COLO829 (cell line): ENCODE measurements at regions not wholly inside any gene's neighbourhood (a gene's known extent, or its start where the extent isn't known, plus 50 kb on each side); places are given as distances from the start of the nearest gene placed in this dataset.

Source experiments
- DNase-seq: peaks from one replicate; pipeline ENCODE4 v3.0.0; 2012; ENCODE audit warnings: low spot score

- DNase-seq, result no peak
These were observed 156.8 kb upstream of the SOX1 start for GRCh38 chr13:111909971-111910671.

GRCh38 chr13:111911121-111911720 lies 155.7 kb upstream of the SOX1 start:
- no peak for DNase-seq

- no peak for DNase-seq
These were observed 155.0 kb upstream of the SOX1 start for GRCh38 chr13:111911754-111912452.

- DNase-seq, result no peak
These were observed 154.5 kb upstream of the SOX1 start for GRCh38 chr13:111912453-111912866.

DNA sequence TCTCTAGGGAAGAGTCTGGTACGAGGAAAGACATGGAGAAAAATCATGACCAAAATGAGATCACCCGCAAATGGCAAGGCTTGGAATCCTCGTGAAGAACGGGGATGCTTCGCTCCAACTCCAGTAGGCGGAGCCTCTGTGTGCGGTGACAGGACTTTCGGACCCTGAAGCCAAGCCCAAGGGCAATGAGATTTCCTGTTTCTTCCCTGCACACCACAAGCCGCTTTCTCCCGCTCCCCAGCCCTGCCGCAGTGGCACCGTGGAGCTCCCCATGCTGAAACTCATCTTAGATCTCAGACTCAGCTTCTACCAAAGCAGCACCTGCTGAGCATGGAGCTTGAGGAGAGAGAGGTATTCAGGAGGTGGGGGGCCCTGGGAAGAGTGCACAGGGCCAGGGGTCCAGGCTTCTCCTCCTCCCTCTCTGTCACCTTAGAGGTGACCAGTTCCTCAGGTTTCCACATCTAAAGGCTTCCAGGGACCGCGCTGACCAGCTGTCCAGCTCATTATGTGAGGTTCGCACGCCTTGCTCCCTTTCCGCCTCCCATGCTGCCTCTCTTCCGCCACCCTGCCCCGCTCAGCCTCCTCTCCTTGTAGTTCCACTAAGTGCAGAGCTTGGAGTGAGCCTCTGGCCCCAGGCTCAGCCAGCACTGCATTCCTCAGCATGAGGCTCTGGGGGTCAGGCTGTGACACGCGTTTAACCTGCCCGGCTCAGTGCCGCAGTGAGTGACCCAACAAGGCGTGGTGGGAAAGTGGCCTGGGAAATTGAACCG lies 153.8 kb upstream of the SOX1 start:
- DNase-seq, result no peak

DNA sequence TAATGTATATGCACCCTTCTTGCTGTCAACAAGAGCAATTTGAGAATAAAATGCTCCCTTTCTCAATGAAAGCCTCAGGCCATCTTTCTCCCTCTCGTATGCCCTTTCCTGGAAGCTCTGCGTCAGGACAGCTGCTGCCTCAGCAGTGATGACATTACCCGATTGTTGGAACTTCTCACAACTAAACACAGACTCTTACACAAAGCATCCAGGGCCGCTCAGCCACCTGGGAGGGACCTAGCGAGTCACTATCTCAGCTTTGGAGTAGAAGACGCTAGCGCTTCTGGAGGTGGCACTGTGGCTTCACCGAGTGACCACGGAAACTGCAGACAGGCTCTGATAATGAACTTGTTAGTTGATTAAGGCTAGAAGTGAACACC lies 153.2 kb upstream of the SOX1 start:
- no peak for DNase-seq

- DNase-seq, result no peak
These were observed 152.5 kb upstream of the SOX1 start for GRCh38 chr13:111914241-111915103.

- DNase-seq, result no peak
These were observed 151.8 kb upstream of the SOX1 start for GRCh38 chr13:111915104-111915551.

DNA sequence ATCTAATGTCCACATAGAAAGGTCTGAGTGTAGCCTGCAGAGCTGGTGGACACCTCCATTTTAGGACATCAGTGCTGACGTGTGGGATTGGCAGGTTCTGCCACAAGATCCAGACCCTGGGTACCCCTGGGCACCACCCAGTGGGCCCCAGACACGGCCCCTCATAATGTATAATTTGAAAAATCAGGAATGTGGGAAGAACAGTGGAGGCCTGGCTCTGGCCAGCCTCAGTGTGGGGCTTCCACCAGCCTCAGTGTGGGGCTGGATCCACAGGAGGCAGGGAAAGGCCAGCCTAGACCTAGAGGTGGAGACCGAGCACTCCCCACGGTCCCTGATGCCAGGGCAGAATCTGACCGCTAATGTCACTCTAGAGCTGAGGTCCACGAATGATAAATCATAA lies 150.7 kb upstream of the SOX1 start:
- no peak for DNase-seq

DNA sequence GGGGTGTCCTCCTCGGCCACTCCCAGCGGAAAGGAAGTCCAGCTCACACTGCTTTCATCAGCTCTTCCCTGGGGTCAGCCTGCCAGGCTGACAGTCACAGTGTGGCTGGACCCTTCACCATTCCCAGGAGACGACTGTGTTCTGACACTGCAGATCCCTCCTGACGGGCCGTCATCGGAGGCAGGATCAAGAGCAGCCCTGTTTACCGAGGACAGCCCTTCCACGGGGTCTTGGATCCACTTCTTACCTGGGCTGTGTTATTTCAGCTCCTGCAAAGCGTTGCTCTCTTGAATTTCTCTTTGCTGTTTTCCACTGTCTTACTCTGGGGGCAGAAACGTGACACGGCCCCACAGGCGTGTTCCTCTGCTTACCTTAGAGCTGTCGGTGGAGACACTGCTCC lies 149.9 kb upstream of the SOX1 start:
- DNase-seq, result no peak

DNA sequence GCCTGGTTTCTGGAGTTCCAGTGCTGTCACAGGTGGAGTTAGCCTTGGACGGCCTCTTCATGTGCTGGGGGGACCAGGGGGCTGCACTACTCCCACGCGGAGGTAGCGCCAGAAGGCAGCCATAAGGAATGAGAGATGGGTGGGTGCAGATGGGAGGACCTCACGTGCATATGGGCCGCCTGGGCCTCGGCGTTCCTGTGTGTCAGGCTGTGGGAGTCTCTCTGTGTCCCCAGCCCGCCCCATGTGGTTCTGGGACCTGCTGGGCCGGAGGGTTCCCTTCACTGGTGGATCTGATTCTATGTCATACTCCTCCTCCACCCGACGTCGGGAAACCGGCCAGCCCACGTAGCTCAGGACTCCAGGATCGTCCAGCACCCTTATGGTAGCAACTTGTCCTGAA lies 149.0 kb upstream of the SOX1 start:
- no peak for DNase-seq

DNA sequence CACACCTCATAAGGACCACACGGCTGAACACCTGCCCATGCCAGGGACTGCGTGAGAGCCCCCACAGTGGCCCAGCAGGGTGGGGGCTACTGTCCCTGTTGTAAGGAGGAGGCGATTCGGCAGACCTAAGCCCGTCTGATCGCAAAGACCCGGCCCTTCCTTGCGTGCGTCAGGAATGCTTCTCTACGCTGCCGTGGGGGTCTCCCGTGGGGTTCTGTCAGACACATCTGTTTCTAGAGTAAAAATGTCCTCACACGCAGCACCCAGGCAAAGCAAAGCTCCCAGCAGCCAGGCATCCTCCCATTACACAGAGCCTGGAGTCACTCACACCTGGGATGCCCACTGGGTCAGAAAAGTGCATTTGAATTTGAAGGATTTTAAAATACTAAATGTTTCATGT lies 147.7 kb upstream of the SOX1 start:
- no peak for DNase-seq

DNA sequence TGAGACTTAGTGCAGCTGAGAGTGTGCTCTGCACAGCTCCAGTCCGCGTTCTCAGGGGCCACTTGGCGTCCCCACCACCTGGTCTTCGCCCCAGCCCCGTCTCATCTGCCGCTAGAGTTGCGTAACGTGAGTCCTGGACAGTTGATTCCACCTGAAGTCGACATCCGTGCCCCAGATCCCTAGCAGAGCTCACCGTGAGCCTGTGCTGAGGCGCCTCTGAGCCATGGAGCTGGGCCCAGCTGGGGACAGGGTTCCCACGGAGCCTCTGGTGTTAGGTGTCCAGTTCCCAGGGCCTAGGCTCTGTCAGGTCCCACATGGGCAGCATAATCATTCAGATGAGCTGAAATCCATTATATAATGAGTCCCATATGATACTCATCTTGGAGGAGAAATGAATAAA lies 147.1 kb upstream of the SOX1 start:
- DNase-seq, result no peak

DNA sequence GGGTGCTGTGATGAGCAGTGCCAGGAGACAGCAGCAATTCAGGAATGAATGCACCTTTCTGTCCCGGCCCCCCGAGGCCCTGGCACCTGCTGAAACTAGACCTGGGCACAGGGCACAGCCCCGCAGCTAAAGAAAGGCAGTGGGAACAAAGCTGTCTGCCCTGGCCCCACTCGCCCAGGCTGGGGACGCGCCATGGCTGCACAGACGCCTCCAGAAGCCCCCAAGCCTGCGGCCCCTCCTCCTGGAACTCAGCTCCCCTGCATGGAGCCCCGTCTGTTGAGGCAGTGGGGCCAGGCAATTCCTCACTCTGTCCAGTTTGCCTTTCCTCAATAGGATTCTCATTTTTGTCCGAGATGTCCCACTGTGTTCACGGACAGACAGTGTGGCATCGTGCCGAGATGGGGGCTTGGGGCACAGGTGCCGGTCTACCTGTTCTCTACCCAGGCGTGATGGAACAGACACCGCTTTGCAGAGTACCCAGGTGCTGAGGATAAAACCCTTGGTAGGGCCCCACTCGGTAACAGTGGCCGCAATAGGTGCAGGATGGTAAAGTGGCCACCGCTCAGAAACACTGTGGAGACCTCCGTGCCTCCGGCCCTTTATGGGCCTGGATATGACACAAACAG lies 146.5 kb upstream of the SOX1 start:
- DNase-seq, result no peak

DNA sequence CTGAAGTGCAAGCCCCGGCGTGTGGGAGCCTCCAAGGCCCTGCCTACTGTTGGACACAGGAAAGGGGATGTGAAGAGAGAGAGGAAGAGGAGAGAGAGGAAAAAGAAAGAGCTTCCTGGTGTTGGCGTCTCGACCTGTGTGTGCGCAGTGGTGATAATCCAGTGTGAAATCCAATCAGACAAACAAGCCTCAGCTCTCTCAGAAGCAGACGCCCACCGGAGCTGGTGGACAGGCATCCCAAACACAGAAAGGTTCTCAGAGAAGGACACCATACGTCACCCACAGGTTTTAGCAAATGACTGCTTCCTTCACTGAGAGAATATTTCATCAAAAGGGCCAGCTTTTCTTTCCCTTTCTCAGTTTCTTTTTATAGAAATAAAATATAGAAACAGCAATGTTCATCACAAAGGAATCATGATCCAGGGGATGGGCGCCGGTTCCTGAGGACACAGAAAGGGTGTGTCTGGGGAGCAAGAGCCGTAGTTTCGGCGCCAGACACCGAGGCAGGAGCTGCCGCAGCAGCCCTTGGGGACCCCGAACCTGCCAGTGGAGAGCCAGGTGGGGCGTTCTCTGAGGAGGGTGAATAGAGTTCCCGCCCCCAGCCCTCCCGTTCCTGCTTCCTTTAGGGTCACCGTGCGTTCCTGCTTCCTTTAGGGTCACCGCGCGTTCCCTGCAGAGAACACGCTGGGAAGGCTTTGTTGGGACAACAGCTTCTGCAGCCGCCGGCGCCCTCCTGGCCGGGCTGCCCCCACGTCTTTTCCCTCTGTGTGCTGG lies 145.8 kb upstream of the SOX1 start:
- DNase-seq, result no peak

GRCh38 chr13:111922086-111922485 lies 144.9 kb upstream of the SOX1 start:
- DNase-seq, result no peak

DNA sequence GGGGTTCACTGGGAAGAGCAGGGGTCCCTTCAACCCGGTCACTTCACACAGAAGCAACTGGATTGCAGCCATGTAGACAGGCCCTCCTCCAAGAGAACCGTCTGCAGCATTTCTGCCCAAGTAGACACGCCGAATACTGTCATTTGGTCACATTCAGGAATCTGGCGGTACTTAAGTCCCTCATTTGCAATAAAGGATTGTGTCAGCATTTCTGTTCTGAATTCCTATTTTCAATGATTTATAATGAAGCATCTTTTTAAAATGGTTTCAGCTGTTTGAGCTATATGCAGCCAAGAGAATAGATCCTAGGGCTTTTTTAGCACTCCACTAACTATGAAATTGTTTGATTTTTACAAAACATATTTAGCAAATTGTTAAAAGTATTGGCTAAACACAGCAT lies 143.5 kb upstream of the SOX1 start:
- DNase-seq, result no peak

DNA sequence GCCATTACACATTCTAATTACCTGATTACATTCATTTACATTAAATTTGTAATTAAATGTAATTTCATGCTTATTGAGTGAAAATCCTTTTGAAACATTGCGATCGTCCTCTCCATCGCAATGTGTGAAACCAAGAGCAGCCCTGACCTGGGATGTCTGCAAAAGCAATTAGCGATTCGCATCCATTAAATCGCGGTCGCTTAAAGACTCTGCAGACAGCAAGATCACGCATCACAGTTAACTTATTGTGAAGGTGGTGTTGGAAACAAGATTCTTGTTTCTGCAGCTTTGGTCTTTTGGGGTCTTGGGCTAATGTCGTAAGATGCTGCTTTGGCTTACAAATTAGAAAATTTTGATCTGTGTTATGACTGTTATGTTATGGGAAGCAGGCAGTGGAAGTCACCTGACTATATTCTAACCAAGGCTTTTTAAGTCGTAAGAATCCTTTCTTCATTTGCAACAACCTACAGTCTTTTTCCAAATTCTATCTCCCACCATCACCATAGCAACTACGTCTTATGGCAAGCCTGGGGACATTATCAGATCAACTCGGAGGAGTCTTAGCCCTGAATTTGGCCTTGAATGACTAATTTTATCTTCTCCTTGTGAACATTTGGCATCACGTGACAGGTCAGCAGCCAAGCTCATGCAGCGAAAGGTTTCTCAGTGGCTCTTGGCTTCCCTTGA lies 142.8 kb upstream of the SOX1 start:
- no peak for DNase-seq

DNA sequence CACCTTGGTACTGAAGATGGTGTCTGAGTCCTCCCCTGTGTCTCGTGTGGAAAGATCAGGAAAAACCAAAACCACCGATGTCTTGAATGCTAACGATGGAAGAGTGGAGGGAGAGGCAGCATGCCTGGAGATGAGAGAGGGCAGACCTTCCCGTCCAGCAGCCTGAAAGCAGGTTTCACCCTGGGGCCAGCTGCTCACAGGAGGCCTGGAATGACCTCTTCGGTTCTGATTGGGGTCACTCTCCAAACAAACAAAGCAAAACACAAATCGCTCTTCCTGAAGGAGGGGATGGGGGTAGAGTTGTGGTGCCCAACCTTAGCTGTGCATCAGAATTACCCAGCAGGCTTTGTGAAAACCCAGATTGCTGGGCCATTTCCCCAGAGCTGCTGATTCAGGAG lies 142.3 kb upstream of the SOX1 start:
- DNase-seq, result no peak
